GM23248 (cell line): ENCODE measurements at regions not wholly inside any gene's neighbourhood (a gene's known extent, or its start where the extent isn't known, plus 50 kb on each side); places are given as distances from the start of the nearest gene placed in this dataset.

Source experiments
- DNase-seq: peaks from one replicate; pipeline ENCODE4 v3.0.0-alpha.2; 2015
- H2AFZ ChIP-seq: fragments of 200-600 bp; sonication (generic); 2 replicates; pipeline ENCODE4 v1.6.1; 2016; ENCODE audit warnings: antibody characterized with exemption
- H3F3A ChIP-seq: fragments of 200-600 bp; sonication (generic); 2 replicates; pipeline ENCODE4 v1.6.1; 2016; ENCODE audit warnings: mild to moderate bottlenecking, antibody characterized with exemption, mixed run types; ENCODE audit not compliant: insufficient read depth
- H3K27ac ChIP-seq: fragments of 200-600 bp; sonication (generic); 2 replicates; pipeline ENCODE4 v1.5.1; 2016; ENCODE audit warnings: mild to moderate bottlenecking
- H3K27me3 ChIP-seq: fragments of 200-600 bp; sonication (generic); replicated peaks from 2 replicates; pipeline ENCODE4 v1.6.1; 2016; ENCODE audit warnings: mild to moderate bottlenecking; ENCODE audit not compliant: insufficient read depth
- H3K36me3 ChIP-seq: fragments of 200-600 bp; sonication (generic); 2 replicates; pipeline ENCODE4 v1.6.1; 2016; ENCODE audit warnings: low read depth, mild to moderate bottlenecking
- H3K4me1 ChIP-seq: fragments of 200-600 bp; sonication (generic); 2 replicates; pipeline ENCODE4 v1.6.1; 2016; ENCODE audit warnings: mild to moderate bottlenecking; ENCODE audit not compliant: insufficient read depth
- H3K4me2 ChIP-seq: fragments of 200-600 bp; sonication (generic); one replicate; pipeline ENCODE4 v1.6.1; 2016; ENCODE audit warnings: mild to moderate bottlenecking; ENCODE audit not compliant: unreplicated experiment
- H3K4me3 ChIP-seq: fragments of 200-600 bp; sonication (generic); 2 replicates; pipeline ENCODE4 v1.5.1; 2016; ENCODE audit warnings: mild to moderate bottlenecking
- H3K79me2 ChIP-seq: fragments of 200-600 bp; sonication (generic); 2 replicates; pipeline ENCODE4 v1.6.1; 2016; ENCODE audit warnings: mild to moderate bottlenecking; ENCODE audit not compliant: insufficient read depth
- H3K9ac ChIP-seq: fragments of 200-600 bp; sonication (generic); 2 replicates; pipeline ENCODE4 v1.6.1; 2016; ENCODE audit warnings: mild to moderate bottlenecking
- H3K9me2 ChIP-seq: fragments of 200-600 bp; sonication (generic); 2 replicates; pipeline ENCODE4 v1.6.1; 2016; ENCODE audit warnings: mixed run types, mild to moderate bottlenecking, moderate library complexity; ENCODE audit not compliant: insufficient read depth
- H3K9me3 ChIP-seq: fragments of 200-600 bp; sonication (generic); one replicate; pipeline ENCODE4 v1.6.1; 2017; ENCODE audit warnings: low read depth
- H4K20me1 ChIP-seq: fragments of 200-600 bp; sonication (generic); 2 replicates; pipeline ENCODE4 v1.6.0; 2016; ENCODE audit not compliant: insufficient read depth
- EZH2 ChIP-seq: fragments of 200-600 bp; sonication (generic); IDR thresholded peaks from 2 replicates; pipeline ENCODE4 v1.6.1; 2018; ENCODE audit warnings: antibody characterized with exemption, mild to moderate bottlenecking; ENCODE audit not compliant: insufficient read depth, poor library complexity, severe bottlenecking
- EZH2phosphoT487 ChIP-seq: fragments of 200-600 bp; sonication (generic); IDR thresholded peaks from 2 replicates; pipeline ENCODE4 v1.6.1; 2018; ENCODE audit warnings: antibody characterized with exemption, moderate library complexity, mild to moderate bottlenecking, low read depth; ENCODE audit not compliant: insufficient read depth
- WGBS, 2 experiments: methylation state at CpG; one replicate each; pipeline ENCODE4 v1.1.6; 2015 to 2017; ENCODE audit warnings: low lambda C conversion rate in 2 of 2, low coverage in 1 of 2; ENCODE audit errors: missing lambda C conversion rate in 2 of 2; 5-methylcytosine and 5-hydroxymethylcytosine counted together
- in situ Hi-C: fragments of 300-500 bp; cut with MboI; formaldehyde crosslinking; loops from 2 replicates; pipeline ENCODE4 v1.15.0; 2020

DNA sequence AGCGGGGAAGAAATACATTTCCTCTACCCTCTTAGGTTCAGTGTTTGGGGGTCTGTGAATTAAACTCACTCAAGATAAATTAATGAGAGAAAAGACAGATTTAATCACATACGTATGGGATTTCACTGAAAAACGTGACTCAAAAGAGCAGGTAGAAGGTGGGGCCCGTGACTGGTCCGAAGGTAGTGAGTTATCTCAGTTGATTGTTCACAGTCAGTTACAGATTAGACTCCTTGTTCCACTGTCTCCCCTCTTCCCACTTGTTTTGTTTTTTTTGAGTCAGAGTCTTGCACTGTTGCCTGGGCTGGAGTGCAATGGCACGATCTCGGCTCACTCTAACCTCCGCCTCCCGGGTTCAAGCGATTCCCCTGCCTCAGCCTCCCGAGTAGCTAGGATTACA is 301.2 kb downstream of the SEC14L1 start:
- 95 to 96% methylated on average over 11 of the region's 11 CpGs for WGBS, 2 experiments
- TF ChIP-seq EZH2phosphoT487 (no peak), EZH2 (no peak)
- H3K9me2 ChIP-seq = no peaks in the 10 kb centered on the region
- peaks cover 41% of the 10 kb centered on the region for H3K4me1 ChIP-seq
- H3K27me3 ChIP-seq = no peaks in the 10 kb centered on the region
- in situ Hi-C loops = no loop called here
- DNase-seq = no peak
- no peak overlapping the region for H3K4me3 ChIP-seq
- H3K4me2 ChIP-seq = no peak overlapping the region
- peaks cover 44% of the 10 kb centered on the region for H3F3A ChIP-seq
- H3K27ac ChIP-seq = no peak overlapping the region
- no peak overlapping the region for H3K9ac ChIP-seq
- peaks cover 100% of the 10 kb centered on the region for H3K79me2 ChIP-seq
- H3K9me3 ChIP-seq = no peaks in the 10 kb centered on the region
- no peak overlapping the region for H2AFZ ChIP-seq
- H3K36me3 ChIP-seq = no peaks in the 10 kb centered on the region
- H4K20me1 ChIP-seq = peaks cover 7% of the 10 kb centered on the region; the same call in 1 of the 2 replicates

- Histone ChIP-seq H3K9me2 (no peaks in the 10 kb centered on the region), H3F3A (peaks cover 46% of the 10 kb centered on the region), H3K4me1 (peaks cover 38% of the 10 kb centered on the region), H3K4me3 (no peak overlapping the region), H3K36me3 (no peaks in the 10 kb centered on the region), H4K20me1 (peaks cover 7% of the 10 kb centered on the region; the same call in 1 of the 2 replicates), H3K27ac (peak overlapping the region; percentile 81), H3K27me3 (no peaks in the 10 kb centered on the region), H3K4me2 (no peak overlapping the region), H3K9ac (peak overlapping the region; percentile 65; the same call in 1 of the 2 replicates), H3K79me2 (peaks cover 100% of the 10 kb centered on the region), H2AFZ (no peak overlapping the region), H3K9me3 (no peaks in the 10 kb centered on the region)
- in situ Hi-C loops = no loop called here
- peak; percentile 58 for DNase-seq
- WGBS, 2 experiments = 19 to 23% methylated on average over 10 of the region's 10 CpGs
- no peak for TF ChIP-seq EZH2
- TF ChIP-seq EZH2phosphoT487 = no peak
These were observed 302.4 kb downstream of the SEC14L1 start for GRCh38 chr17:77442976-77443747.

- H4K20me1 ChIP-seq = peaks cover under 1% of the 10 kb centered on the region; the same call in 1 of the 2 replicates
- DNase-seq = no peak
These were observed 303.0 kb downstream of the SEC14L1 start for GRCh38 chr17:77443748-77444260.

GRCh38 chr17:77444628-77444983 is 303.8 kb downstream of the SEC14L1 start:
- DNase-seq = peak; percentile 71
- Histone ChIP-seq H3F3A (peaks cover 51% of the 10 kb centered on the region), H3K4me3 (no peak overlapping the region), H3K9ac (peak overlapping the region; percentile 65), H3K4me1 (peaks cover 37% of the 10 kb centered on the region), H3K27me3 (no peaks in the 10 kb centered on the region), H3K4me2 (peak overlapping the region; percentile 8), H3K9me3 (no peaks in the 10 kb centered on the region), H2AFZ (no peak overlapping the region), H3K36me3 (no peaks in the 10 kb centered on the region), H3K27ac (peak overlapping the region; percentile 81), H3K9me2 (no peaks in the 10 kb centered on the region), H4K20me1 (no peaks in the 10 kb centered on the region; the same call in 1 of the 2 replicates), H3K79me2 (peaks cover 100% of the 10 kb centered on the region)
- in situ Hi-C loops = no loop called here
- TF ChIP-seq EZH2phosphoT487 = no peak
- TF ChIP-seq EZH2 = no peak
- 19 to 24% methylated on average over 8 to 9 of the region's 9 CpGs for WGBS, 2 experiments

More at GRCh38 chr17:77443748-77444260, 303.0 kb downstream of the SEC14L1 start:
- Histone ChIP-seq H3K79me2 (peaks cover 100% of the 10 kb centered on the region), H3K4me1 (peaks cover 38% of the 10 kb centered on the region), H3K4me2 (no peak overlapping the region), H3F3A (peaks cover 52% of the 10 kb centered on the region), H3K9me3 (no peaks in the 10 kb centered on the region), H3K4me3 (no peak overlapping the region), H3K27me3 (no peaks in the 10 kb centered on the region), H3K36me3 (no peaks in the 10 kb centered on the region), H3K9ac (peak overlapping the region; percentile 65), H2AFZ (no peak overlapping the region), H3K27ac (peak overlapping the region; percentile 81), H3K9me2 (no peaks in the 10 kb centered on the region)
- in situ Hi-C loops = no loop called here
- WGBS, 2 experiments = 81 to 82% methylated on average over 8 of the region's 8 CpGs
- TF ChIP-seq EZH2 (no peak), EZH2phosphoT487 (no peak)
